ENCODE measurements at regions not wholly inside any gene's neighbourhood (a gene's known extent, or its start where the extent isn't known, plus 50 kb on each side); places are given as distances from the start of the nearest gene placed in this dataset.
A peak's percentile ranks its signal among the peaks of the same experiment; 100 is the strongest.

GRCh38 chr12:75589801-75590200 lies 78.4 kb upstream of the KRR1 start:
- DNase-seq: no peak

DNA sequence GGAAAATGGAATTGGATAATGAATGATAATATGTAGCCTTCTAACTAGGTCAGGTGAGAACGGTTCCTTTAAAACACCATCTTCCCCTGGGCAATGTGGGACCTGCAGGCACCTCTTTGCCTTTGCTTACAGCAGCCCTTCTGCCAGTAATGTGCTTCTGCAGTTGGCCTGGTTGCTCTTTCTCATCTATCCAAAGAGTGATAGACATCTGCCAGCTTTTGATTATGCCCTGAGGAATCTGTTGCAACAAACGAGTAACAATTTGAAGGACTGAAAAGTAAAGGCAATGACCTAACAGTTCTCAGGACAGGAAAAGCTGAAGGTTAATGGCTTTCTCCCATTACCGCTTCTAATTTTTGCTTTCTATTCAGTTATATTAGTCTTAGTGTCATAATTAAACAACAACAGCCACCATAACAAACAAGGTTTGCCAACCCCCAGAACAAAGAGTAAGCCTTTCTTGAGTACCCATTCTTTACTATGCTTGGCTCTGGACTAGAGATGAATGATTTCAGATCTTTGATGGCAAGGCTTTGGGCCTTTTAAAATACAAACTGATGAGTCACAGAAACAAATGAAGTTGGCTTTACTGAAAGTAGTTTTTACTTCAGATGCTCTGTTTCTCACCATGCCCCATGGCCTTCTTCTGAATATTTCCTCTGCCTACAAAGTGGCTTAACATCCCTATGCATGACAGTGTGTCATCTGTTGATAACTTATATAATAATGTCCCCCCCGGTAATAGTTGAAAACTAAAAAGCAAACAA lies 76.1 kb upstream of the KRR1 start:
- peak; percentile 32 for DNase-seq

DNA sequence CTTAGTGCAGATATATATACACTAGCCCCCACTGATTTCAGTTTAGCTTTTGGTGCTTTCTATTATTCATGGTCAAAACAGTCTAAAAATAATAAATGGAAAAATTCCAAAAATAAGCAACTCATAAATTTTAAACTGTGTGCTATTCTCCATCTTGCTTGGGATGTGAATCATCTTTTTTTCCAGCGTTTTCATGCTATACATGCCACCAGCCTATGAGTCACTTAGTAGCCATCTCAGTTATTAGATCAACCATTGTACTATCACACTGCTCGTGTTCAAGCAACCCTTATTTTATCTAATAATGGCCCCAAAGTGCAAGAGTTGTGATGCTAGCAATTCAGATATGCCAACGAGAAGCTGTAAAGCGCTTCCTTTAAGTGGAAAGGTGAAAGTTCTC lies 73.9 kb upstream of the KRR1 start:
- peak; percentile 96 for DNase-seq

- DNase-seq: no peak
Observed at GRCh38 chr12:75583355-75583754, 71.9 kb upstream of the KRR1 start.

DNA sequence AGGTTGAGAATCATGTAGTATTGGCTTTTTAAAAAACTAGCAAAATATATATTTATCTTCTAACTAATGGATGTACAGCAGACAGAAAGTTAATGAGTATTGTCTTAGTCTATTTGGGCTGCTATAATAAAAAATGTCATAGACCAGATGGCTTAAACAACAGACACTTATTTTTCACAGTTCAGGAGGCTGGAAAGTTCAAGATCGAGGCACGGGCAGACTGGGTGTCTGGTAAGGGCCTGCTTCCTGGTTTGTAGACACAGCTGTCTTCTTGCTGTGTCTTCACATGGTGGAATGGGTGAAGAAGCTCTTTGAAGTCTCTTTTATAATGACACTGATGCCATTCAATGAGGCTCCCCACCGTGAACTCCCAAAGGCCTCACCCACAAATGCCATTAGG lies 70.1 kb upstream of the KRR1 start:
- no peak for DNase-seq

GRCh38 chr12:75579552-75579951 lies 68.1 kb upstream of the KRR1 start:
- DNase-seq: no peak

- no peak for DNase-seq
Observed at GRCh38 chr12:75578546-75578945, 67.1 kb upstream of the KRR1 start.

DNA sequence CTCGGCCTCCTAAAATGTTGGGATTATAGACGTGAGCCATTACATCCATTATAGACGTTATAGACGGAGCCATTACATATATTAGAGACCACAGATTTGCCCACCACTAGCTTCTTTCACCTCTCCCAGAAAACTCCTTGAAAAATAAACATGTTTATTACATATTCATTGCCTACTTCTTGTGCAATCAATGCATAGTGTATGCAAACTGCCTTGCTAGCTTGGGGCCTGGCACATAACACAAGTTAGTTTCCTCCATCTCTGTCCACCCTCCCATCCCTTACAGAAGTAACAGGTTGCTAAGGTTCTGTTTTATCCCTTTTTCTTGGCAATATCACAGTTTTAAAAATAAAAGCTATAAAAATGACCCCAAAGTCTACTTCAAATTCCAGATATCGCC lies 66.4 kb upstream of the KRR1 start:
- no peak for DNase-seq

GRCh38 chr12:75571656-75572205 lies 60.3 kb upstream of the KRR1 start:
- no peak for DNase-seq

DNA sequence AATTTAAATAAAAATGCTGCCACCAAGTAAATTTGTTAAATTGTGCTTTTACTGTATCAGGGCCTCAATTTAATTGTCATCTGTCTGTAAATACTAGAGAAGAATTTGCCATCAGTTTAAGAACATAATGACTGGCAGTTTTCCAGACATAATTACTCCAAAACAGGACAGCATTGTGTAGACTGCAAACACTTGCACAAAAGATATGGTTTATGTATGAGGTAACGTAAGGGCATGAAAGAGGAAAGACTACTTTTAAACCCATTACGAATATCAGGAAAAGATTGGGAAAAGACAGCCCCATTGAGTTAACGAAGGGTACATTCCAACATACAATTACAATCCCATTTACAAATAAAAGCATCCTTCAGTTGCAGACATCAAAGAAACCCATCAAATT lies 59.8 kb upstream of the KRR1 start:
- no peak for DNase-seq

DNA sequence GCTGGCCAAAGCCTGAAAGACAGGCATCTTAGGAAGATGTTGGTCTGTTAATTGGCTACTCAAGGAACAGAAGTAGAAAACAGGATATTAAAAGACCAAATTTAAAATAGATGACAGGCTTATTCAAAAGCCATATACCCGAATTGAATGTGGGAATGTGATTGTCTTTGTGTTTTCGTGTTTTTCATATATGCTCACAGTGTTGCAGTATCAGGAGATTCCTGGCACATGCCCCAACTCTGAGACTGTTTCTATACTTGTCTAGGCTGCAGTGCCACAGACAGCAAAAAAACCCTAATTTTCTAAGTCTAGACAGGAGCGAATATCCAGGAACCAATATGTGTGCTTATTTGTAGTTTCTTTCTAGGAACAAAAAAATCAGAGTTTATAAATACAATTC lies 57.4 kb upstream of the KRR1 start:
- DNase-seq: no peak

GRCh38 chr12:75568393-75568792 lies 57.0 kb upstream of the KRR1 start:
- no peak for DNase-seq

DNA sequence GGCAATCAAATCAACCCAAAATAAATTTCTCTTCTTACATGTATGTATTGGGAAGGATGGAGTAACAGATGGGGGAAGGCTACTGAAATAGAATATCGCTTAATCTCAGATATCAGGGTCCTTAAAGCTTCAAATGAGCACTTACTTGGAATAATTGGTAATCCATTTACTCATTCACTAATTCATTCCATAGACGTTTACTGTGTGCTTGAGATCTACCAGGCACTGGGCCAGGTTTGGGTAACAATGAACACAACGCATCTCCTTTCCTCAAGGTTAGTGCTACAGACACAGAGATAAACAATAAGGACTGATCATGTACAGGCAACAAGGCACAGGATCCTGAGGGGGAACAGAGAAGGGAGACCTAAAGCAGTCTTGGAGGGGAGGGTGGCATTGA lies 54.4 kb upstream of the KRR1 start:
- DNase-seq: no peak

DNA sequence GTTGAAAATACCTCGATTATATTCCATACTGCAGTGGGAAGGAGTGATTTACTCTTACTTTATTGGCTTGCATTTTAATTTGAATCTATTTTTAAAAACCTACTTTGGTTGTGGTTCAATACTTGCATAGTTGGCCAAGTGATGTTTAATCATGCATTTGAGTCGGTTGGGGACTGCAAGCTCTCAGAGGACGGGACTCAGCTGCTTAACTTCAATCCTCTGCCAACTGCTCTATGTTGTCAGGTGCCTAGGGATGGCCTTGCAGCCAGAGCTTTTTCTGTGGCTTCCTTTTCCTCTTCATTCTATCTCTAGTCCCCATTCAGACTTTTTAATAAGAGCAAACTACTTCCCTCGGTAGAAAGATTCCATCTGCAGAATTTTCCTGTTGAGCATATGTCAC lies 53.4 kb upstream of the KRR1 start:
- no peak for DNase-seq

DNA sequence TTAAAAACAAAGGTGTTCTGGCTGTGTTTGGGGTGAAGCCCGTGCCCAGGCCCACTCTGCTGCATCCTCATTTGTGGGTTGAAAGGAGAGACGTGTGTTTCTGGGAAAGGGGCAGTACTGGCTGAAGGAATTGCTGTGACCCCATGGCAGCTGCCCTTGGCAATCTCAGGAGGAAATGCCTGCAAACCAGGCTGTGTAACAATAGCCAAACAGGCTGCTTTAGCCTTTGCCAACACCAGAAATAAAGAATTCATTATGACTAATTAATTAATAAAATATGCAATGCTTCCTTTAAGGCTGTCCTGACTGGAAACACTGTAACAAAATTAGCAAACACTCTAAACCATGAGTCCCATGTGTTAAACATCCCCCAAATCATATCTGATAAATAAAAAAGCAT lies 53.0 kb upstream of the KRR1 start:
- DNase-seq: peak; percentile 8

GRCh38 chr12:75563351-75563750 lies 51.9 kb upstream of the KRR1 start:
- no peak for DNase-seq

GRCh38 chr12:75561921-75562320 lies 50.5 kb upstream of the KRR1 start:
- DNase-seq: no peak
